Testis (tissue), 2 donors: ENCODE measurements at regions not wholly inside any gene's neighbourhood (a gene's known extent, or its start where the extent isn't known, plus 50 kb on each side); places are given as distances from the start of the nearest gene placed in this dataset.

Experiments used
- DNase-seq: peaks from one replicate; pipeline ENCODE4 v3.0.0-alpha.2; 2019
- H3K27ac ChIP-seq, 2 donors: fragments of 200-600 bp; sonication (generic); one replicate each; pipeline ENCODE4 v1.5.1; 2019
- H3K27me3 ChIP-seq: fragments of 200-600 bp; sonication (generic); one replicate; pipeline ENCODE4 v1.5.1; 2019
- H3K36me3 ChIP-seq: fragments of 200-600 bp; sonication (generic); one replicate; pipeline ENCODE4 v1.5.1; 2017; ENCODE audit warnings: low read depth; ENCODE audit errors: missing control alignments
- H3K4me1 ChIP-seq: fragments of 200-600 bp; sonication (generic); one replicate; pipeline ENCODE4 v1.5.1; 2019
- H3K4me3 ChIP-seq, 2 donors: fragments of 200-600 bp; sonication (generic); one replicate each; pipeline ENCODE4 v1.5.1; 2017 to 2019
- H3K9me3 ChIP-seq: fragments of 200-600 bp; sonication (generic); one replicate; pipeline ENCODE4 v1.5.1; 2017
- POLR2A ChIP-seq: fragments of 450-650 bp; IDR thresholded peaks from one replicate; pipeline ENCODE4 v1.6.1; 2017; ENCODE audit warnings: antibody characterized with exemption, mild to moderate bottlenecking, moderate library complexity
- WGBS, 2 donors: methylation state at CpG; one replicate each; pipeline ENCODE4 v1.1.5; 2018; 5-methylcytosine and 5-hydroxymethylcytosine counted together
- intact Hi-C: fragments of 100-400 bp; cut with DNase I; formaldehyde crosslinking; loops from one replicate; pipeline ENCODE4 v1.15.1; 2023; ENCODE audit warnings: low total_unique reads
- TF ChIP-seq, protein P1 (sequence below), 3 experiments: fragments of 450-650 bp in 2 of 3; fragments of 200-600 bp in 1 of 3; sonication (generic) in 1 of 3; IDR thresholded peaks; one replicate each; pipeline ENCODE4 v1.5.1; 2016 to 2019; ENCODE audit warnings: antibody characterized with exemption in 3 of 3, mild to moderate bottlenecking in 2 of 3, moderate library complexity in 1 of 3

DNA sequence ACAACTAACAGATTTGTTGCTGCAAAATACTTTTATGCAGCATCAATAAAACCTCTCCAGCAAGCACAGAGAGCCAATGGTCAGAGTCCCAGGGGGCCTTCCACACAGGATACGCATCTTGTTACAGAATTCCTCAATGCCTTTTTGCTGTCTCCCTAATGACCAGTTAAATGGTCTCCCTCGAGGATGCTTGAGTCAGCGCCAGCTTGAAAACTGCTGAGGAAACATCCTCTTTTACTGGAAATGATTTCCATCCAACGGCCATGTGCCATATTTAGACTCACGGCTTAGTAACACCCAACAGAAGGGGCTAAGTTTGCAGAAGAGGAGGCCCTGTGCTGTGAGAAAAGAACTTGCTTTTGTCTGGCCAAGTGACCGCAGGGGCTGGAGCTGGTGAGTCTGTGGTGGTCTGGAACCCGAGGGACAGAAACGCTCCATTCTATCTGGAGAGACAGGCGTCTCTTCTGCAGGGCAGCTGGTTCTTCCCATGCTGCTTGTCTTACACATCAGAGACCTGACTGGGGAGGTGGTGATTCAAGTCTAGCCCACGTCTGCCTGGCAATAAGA is 496.4 kb downstream of the SETD4 start:
- Histone ChIP-seq H3K27ac (no peak overlapping the region), H3K4me3 (no peak overlapping the region), H3K36me3 (no peaks in the 10 kb centered on the region), H3K27me3 (no peaks in the 10 kb centered on the region), H3K4me1 (peaks cover 13% of the 10 kb centered on the region), H3K9me3 (no peaks in the 10 kb centered on the region)
- TF ChIP-seq, protein P1, sequence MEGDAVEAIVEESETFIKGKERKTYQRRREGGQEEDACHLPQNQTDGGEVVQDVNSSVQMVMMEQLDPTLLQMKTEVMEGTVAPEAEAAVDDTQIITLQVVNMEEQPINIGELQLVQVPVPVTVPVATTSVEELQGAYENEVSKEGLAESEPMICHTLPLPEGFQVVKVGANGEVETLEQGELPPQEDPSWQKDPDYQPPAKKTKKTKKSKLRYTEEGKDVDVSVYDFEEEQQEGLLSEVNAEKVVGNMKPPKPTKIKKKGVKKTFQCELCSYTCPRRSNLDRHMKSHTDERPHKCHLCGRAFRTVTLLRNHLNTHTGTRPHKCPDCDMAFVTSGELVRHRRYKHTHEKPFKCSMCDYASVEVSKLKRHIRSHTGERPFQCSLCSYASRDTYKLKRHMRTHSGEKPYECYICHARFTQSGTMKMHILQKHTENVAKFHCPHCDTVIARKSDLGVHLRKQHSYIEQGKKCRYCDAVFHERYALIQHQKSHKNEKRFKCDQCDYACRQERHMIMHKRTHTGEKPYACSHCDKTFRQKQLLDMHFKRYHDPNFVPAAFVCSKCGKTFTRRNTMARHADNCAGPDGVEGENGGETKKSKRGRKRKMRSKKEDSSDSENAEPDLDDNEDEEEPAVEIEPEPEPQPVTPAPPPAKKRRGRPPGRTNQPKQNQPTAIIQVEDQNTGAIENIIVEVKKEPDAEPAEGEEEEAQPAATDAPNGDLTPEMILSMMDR (IDR thresholded peaks at IDR 0.05) = no peak
- no peak for TF ChIP-seq POLR2A
- intact Hi-C loops = no loop called here
- DNase-seq = peak; percentile 70
- 53 to 69% methylated on average over 10 of the region's 10 CpGs for WGBS, 2 donors

DNA sequence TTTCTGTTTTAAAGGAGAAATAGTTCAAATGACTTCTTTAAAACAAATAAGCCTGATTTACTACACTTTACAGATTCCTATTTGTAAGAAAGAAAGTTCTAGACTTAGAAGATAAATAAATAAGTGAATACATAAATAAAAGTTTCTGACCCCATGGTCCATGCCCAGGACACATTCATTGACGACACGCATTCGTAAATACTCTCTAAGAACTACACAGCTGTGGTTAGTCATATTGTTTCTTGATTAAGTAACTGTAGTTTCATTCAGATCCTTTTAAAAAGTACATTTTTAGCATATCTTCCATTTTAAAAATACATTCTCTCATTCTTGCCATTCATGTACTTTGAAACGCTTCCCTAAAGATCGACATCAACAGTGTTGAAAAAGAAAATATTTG is 497.4 kb downstream of the SETD4 start:
- H3K4me3 ChIP-seq = no peak overlapping the region
- H3K9me3 ChIP-seq = no peaks in the 10 kb centered on the region
- H3K27ac ChIP-seq = no peak overlapping the region
- H3K27me3 ChIP-seq = no peaks in the 10 kb centered on the region
- TF ChIP-seq, protein P1 (IDR thresholded peaks at IDR 0.05) = no peak
- TF ChIP-seq POLR2A = no peak
- H3K4me1 ChIP-seq = peaks cover 13% of the 10 kb centered on the region
- no peaks in the 10 kb centered on the region for H3K36me3 ChIP-seq
- intact Hi-C loops = no loop called here
- 70 to 90% methylated on average over 5 of the region's 5 CpGs for WGBS, 2 donors
- DNase-seq = no peak

DNA sequence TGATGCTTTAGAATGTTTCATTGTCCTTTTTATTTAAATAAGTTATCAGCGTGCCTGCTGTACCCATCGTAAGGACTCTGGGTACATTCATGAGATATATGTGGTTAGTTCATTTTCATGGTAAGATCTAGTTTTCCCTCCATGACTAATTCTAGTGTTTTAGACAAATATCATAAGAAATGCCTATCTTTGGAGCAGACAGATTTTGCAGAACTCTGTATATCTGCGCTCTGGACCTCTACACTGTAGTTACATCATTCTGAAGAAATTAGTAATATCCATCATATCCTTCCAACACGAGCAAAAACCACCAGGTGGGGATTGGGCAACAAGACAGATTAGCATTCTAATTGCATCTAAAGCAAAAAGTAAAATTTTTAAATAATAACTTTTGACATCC is 499.2 kb downstream of the SETD4 start:
- intact Hi-C loops = no loop called here
- no peaks in the 10 kb centered on the region for H3K36me3 ChIP-seq
- 77 to 95% methylated on average over 4 of the region's 4 CpGs for WGBS, 2 donors
- H3K27ac ChIP-seq = no peak overlapping the region
- no peak for DNase-seq
- no peaks in the 10 kb centered on the region for H3K27me3 ChIP-seq
- no peaks in the 10 kb centered on the region for H3K9me3 ChIP-seq
- peaks cover 13% of the 10 kb centered on the region for H3K4me1 ChIP-seq
- H3K4me3 ChIP-seq = no peak overlapping the region
- TF ChIP-seq, protein P1 (IDR thresholded peaks at IDR 0.05) = no peak
- TF ChIP-seq POLR2A = no peak

DNA sequence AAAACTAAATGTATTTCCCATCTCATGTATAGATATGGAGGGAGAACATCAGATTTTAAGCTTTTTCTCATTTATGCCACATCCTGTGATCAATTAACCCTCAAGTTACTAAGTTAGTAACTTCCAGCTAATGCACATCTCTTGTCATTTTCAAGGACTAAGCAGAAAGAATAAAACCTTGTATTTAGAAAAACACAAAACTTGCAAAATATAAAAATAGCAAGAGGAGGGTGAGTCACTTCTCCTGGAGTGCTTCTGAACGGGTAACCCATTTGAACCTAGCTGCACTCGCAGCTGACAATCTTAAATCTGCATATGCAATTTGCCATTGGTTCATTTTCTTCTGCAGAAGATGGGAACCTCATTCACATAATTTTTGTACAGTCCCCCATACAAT is 500.5 kb downstream of the SETD4 start:
- Histone ChIP-seq H3K27ac (no peak overlapping the region), H3K4me3 (no peak overlapping the region), H3K4me1 (peaks cover 8% of the 10 kb centered on the region), H3K27me3 (no peaks in the 10 kb centered on the region), H3K9me3 (no peaks in the 10 kb centered on the region), H3K36me3 (no peaks in the 10 kb centered on the region)
- DNase-seq = no peak
- 60 to 71% methylated on average over 2 of the region's 2 CpGs for WGBS, 2 donors
- intact Hi-C loops = no loop called here
- TF ChIP-seq, protein P1 (IDR thresholded peaks at IDR 0.05) = no peak
- TF ChIP-seq POLR2A = no peak

DNA sequence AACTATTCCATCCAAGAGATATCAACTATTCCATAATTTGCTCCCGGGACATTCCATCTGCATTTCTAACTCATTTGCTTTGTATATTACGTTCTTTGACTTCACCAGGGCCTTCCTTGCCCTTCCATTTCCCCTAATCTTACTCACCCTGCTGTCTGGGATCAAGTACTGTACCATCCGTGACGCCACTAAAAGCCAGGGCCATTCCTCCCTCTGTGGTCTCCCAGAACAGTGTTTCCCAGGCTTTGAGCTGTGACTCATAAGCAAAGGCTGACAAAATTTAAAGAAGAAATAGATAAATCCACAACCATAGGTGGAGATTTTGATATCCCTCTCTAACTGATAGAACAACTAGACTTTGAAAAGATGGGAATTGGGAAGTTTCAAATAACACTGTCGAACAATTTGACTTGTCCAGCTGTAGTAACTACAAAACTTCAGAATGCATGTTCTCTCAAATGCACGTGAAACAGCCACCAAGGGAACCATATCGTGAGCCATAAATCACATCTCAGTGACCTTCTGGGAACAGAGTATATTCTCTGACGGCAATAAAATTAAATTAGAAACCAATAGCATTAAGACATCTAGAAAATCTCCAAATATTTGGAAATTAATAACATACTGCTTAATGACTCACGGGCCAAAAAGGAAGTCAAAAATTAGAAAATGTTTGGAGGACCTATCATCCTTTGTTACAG is 501.0 kb downstream of the SETD4 start:
- H3K4me1 ChIP-seq = peaks cover 6% of the 10 kb centered on the region
- no peaks in the 10 kb centered on the region for H3K9me3 ChIP-seq
- intact Hi-C loops = no loop called here
- TF ChIP-seq POLR2A = no peak
- TF ChIP-seq, protein P1 (IDR thresholded peaks at IDR 0.05) = no peak
- no peak for DNase-seq
- no peak overlapping the region for H3K27ac ChIP-seq
- H3K4me3 ChIP-seq = no peak overlapping the region
- no peaks in the 10 kb centered on the region for H3K27me3 ChIP-seq
- 71 to 85% methylated on average over 9 of the region's 9 CpGs for WGBS, 2 donors
- no peaks in the 10 kb centered on the region for H3K36me3 ChIP-seq
